GM18519 (cell line): ENCODE measurements at regions not wholly inside any gene's neighbourhood (a gene's known extent, or its start where the extent isn't known, plus 50 kb on each side); places are given as distances from the start of the nearest gene placed in this dataset.
"Not testable (repeated sequence)": the region's sequence is repeated elsewhere in the genome, so short reads cannot be mapped to it uniquely, and the experiment has no call there.

ENCODE experiments used
- ATAC-seq: cut with Tn5 transposase; IDR thresholded peaks from one replicate; pipeline ENCODE4 v1.9.1; 2021; ENCODE audit warnings: mild to moderate bottlenecking, moderate library complexity; ENCODE audit not compliant: unreplicated experiment, low FRiP score

GRCh38 chr5:28369418-28369817, 1331.0 kb upstream of the CDH9 start:
- no peak for ATAC-seq

- ATAC-seq: no peak
These were observed 1317.4 kb upstream of the CDH9 start for GRCh38 chr5:28355831-28356230.

DNA sequence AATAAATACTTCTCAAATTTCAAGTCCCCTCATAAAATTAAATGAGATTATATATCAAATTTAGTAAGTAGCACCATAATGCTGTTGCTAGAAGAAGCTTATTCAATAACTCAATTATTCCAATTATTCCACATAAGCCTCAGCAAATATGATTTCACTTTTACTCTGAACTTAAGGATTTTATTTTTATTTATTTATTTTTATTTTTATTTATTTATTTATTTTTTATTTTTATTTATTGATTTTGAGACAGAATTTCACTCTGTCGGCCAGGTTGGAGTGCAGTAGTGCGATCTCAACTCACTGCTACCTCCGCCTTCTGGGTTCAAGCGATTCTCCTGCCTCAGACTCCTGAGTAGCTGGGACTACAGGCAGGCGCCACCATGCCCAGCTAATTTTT, 1308.3 kb upstream of the CDH9 start:
- ATAC-seq: no peak

DNA sequence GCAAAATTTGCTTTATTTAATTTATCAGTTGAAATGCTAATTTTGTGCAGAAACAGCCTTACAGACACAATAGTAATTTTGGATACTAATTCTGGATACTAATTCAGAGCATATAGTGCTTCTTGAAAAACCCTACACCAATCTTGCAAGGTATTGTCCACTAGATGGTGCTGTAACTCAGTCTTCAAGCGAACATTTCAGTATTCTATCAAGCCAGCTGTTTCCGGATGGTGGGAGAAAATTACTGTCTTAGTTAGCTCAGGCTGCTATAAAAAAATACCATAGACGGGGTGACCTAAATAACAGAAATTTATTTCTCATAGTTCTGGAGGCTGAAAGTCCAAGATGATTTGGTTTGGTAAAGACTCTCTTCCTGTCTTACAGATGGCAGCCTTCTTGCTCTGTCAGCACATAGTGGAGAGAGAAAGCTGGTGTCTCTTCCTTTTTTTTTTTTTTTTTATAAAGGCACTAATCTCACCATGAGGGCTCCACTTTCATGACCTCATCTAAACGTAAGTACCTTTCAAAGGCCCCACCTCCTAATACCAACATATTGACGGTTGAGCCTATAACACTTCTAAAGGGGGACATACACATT, 1306.5 kb upstream of the CDH9 start:
- no peak for ATAC-seq

- ATAC-seq: no peak
These were observed 1290.8 kb upstream of the CDH9 start for GRCh38 chr5:28329176-28329575.

DNA sequence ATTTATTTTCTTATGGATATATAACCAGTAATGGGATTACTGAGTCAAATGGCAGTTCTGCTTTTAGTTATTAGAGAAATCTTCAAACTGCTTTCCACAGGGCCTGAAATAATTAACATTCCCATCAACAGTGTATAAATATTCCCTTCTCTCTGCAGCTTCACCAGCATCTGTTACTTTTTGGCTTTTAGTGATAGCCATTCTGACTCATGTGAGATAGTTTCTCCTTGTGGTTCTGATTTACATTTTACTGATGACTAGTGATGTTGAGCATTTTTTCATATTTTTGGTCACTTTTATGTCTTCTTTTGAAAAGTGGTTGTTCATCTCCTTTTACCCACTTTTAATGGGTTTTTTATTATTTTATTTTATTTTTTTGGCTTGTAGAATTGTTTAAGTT, 1290.3 kb upstream of the CDH9 start:
- ATAC-seq: no peak

GRCh38 chr5:28324174-28324573, 1285.8 kb upstream of the CDH9 start:
- no peak for ATAC-seq

GRCh38 chr5:28313953-28314352, 1275.6 kb upstream of the CDH9 start:
- no peak for ATAC-seq

- ATAC-seq: no peak
These were observed 1275.0 kb upstream of the CDH9 start for GRCh38 chr5:28313321-28313951.

- ATAC-seq: no peak
These were observed 1272.3 kb upstream of the CDH9 start for GRCh38 chr5:28310696-28311095.

DNA sequence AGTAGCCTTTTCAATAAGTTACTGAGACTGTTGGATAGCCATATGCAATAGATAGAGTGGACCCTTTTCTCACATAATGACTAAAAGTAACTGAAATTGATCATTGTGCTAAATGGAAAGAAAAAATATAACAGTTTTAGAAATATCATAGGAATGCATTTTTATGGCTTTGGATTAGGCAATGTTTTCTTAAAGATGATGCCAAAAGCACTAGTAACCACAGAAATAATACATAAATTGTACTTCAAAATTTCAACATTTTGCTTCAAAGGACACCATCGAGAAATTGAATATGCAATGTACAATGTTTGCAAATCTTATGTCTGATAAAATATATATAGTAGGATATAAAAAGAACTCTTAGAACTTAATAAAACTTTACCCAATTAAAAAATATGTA, 1267.5 kb upstream of the CDH9 start:
- no peak for ATAC-seq

GRCh38 chr5:28301712-28302111, 1263.3 kb upstream of the CDH9 start:
- no peak for ATAC-seq

- no peak for ATAC-seq
These were observed 1258.0 kb upstream of the CDH9 start for GRCh38 chr5:28296254-28297013.

DNA sequence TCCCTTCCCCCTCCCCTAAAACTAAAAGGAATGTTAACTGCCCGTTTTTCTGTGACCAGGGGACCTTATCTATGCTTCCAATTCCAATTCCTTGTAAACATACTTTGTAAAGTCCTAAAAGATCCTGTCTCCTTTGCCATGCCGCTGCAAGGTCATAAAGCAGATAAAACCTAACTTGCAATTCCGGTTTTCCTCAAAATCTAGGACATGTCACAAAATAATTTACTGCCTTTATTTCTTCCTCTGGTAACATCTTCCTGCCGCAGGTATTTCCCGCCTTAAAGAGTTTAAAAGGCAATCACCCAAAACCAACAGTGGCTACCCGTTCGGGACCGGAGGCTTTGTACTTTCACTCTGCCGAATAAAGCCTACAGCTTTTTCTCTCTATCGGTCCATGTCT, 1248.6 kb upstream of the CDH9 start:
- not testable (repeated sequence) for ATAC-seq

DNA sequence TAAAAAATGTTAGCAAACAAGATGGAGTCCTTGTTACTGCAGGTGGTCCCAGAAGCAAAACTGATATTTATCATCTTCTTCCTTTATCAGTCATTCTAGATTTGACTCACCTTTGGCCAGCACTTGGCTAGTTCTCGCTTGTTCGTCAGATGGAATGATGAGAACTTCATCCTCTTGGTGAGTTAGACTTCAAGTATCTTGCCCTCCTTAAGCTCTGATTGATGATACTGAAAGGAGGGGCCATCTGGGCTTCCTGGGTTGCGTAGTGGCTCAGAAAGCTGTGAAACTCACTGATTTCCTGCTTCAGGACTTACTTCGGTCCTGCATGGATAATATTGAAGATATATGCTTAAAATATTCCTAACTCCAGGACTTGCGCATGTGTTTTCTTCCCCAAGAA, 1248.2 kb upstream of the CDH9 start:
- ATAC-seq: no peak

- no peak for ATAC-seq
These were observed 1246.4 kb upstream of the CDH9 start for GRCh38 chr5:28284788-28285187.

GRCh38 chr5:28281351-28281750, 1243.0 kb upstream of the CDH9 start:
- ATAC-seq: no peak

DNA sequence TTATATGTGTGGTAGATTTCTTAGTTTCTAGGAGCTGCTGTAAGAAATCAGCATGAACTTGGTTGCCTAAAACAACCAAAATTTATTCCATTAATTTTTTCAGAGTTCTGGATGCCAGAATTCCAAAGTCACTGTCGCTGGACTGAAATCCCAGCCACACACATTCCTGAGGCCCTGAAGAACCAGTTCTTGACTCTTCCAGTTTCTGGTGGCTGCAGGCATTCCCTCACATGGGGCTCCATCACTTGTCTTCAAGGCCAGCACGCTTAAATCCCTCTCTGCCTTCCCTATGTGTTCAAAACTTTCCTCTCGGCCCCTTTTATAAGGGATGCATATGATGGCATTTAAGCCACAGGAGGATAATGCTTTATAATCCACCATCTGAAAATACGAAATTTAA, 1237.5 kb upstream of the CDH9 start:
- no peak for ATAC-seq

- no peak for ATAC-seq
These were observed 1231.6 kb upstream of the CDH9 start for GRCh38 chr5:28269978-28270377.

GRCh38 chr5:28265877-28266276, 1227.5 kb upstream of the CDH9 start:
- ATAC-seq: no peak

- no peak for ATAC-seq
These were observed 1216.5 kb upstream of the CDH9 start for GRCh38 chr5:28254846-28255245.

DNA sequence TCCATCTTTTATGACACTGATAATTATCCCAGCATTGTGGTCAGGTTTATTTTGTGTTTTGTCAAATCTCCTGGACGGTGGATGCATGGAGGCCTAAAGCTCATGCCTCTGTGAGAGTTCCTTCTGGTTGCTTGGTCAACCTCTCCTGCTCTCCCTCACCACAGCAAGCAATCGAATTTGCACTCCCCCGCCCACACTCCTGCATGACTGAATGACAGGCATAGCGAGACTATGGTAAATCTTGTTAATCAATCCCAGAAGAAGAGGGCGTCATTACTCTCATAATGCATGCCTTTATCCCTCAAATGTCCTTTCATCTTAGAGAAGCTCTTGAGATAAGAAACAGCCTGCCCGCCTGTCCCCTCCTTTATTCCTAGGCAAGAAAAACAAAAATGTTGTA, 1215.0 kb upstream of the CDH9 start:
- ATAC-seq: no peak
